NCI-H510A treated with DMSO at 0.1 percent for 48 hours (cell line): ENCODE measurements at regions not wholly inside any gene's neighbourhood (a gene's known extent, or its start where the extent isn't known, plus 50 kb on each side); places are given as distances from the start of the nearest gene placed in this dataset.

ENCODE experiments used
- DNase-seq: peaks from one replicate; lab custom pipeline; 2025; lab: John Stamatoyannopoulos, UW

DNA sequence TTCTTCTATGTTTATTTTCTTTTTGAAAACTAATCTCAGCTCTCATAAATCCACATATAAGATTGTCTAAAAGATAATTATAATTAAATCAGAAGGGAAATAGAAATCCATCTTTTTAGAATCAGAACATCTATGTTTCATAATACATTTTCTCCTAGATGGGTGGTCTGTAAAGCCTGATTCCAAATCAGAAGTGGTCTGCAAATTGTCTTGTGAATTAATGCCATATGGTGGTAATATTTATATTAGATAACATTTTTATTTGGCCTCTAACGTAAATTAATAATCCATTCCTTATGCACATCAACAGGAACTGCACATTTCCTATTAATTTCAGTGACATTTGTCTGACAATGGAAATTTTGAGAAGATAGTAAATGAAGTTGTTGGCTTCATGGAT lies 52.8 kb upstream of the TBC1D5 start:
- DNase-seq: no peak

DNA sequence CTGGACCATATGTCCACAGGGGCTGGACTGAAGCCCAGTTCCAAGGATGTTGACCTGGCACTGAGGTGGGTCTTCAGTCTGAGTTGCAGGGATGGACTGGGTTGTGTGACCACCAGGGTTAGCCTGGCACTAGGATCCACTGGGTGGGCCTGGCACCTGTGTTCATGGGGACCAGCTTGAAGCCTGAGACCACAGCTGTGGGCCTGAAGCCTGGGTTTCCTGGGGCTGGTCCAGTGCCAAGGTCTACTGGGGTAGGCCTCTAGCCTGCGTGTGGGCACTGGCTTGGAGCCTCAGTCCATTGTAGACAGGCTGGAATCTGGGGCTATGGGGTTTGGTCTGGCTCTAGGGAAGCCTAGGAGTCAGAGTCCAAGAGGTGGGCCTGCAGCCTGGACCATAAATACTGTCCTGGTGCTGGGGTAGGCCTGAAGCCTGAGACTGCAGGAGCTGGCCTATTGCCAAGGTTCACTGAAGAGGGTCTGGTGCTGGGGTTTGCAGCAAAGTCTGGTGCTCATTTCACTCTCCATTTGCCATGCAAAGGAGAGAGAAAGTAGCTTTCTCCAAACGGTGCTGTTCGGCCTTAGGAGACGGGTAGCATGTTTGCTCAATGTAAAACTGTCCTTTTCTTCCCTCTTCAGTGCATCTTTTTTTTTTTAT lies 51.2 kb upstream of the TBC1D5 start:
- DNase-seq: no peak
